Fibroblast of villous mesenchyme (primary cell): ENCODE measurements at regions not wholly inside any gene's neighbourhood (a gene's known extent, or its start where the extent isn't known, plus 50 kb on each side); places are given as distances from the start of the nearest gene placed in this dataset.

ENCODE experiments used
- DNase-seq: peaks from one replicate; pipeline ENCODE4 v3.0.0-alpha.2; 2010; ENCODE audit warnings: low read depth
- H3K4me3 ChIP-seq: 2 replicates; pipeline ENCODE4 v1.5.1; 2011; ENCODE audit warnings: low read depth, mild to moderate bottlenecking, low read length
- TF ChIP-seq, protein P1 (sequence below): IDR thresholded peaks from 2 replicates; pipeline ENCODE4 v1.5.1; 2012; ENCODE audit warnings: low read depth, mild to moderate bottlenecking, low read length; ENCODE audit not compliant: insufficient read depth

DNA sequence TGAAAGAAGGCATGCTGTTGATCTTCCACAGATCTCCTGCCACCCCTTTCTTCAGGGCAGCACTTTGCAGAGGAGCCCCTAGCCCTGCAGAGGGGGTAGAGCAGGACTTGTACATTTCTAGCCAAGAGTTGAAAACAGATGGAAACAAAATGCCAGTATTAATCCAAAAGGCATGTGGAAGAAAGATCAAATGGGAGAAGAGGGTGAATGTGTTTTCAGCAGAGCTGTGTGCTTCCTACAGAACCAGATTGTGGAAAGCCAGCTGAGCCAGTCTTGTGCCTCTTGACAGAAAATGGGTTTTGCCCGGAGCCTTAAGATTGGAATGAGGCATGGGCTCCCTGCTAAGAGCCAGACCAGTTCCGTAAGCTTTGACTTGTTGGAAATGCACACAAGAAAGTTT, 105.2 kb upstream of the TSPAN2 start:
- TF ChIP-seq, protein P1, sequence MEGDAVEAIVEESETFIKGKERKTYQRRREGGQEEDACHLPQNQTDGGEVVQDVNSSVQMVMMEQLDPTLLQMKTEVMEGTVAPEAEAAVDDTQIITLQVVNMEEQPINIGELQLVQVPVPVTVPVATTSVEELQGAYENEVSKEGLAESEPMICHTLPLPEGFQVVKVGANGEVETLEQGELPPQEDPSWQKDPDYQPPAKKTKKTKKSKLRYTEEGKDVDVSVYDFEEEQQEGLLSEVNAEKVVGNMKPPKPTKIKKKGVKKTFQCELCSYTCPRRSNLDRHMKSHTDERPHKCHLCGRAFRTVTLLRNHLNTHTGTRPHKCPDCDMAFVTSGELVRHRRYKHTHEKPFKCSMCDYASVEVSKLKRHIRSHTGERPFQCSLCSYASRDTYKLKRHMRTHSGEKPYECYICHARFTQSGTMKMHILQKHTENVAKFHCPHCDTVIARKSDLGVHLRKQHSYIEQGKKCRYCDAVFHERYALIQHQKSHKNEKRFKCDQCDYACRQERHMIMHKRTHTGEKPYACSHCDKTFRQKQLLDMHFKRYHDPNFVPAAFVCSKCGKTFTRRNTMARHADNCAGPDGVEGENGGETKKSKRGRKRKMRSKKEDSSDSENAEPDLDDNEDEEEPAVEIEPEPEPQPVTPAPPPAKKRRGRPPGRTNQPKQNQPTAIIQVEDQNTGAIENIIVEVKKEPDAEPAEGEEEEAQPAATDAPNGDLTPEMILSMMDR, result no peak
- no peak for DNase-seq
- no peak overlapping the region for H3K4me3 ChIP-seq

DNA sequence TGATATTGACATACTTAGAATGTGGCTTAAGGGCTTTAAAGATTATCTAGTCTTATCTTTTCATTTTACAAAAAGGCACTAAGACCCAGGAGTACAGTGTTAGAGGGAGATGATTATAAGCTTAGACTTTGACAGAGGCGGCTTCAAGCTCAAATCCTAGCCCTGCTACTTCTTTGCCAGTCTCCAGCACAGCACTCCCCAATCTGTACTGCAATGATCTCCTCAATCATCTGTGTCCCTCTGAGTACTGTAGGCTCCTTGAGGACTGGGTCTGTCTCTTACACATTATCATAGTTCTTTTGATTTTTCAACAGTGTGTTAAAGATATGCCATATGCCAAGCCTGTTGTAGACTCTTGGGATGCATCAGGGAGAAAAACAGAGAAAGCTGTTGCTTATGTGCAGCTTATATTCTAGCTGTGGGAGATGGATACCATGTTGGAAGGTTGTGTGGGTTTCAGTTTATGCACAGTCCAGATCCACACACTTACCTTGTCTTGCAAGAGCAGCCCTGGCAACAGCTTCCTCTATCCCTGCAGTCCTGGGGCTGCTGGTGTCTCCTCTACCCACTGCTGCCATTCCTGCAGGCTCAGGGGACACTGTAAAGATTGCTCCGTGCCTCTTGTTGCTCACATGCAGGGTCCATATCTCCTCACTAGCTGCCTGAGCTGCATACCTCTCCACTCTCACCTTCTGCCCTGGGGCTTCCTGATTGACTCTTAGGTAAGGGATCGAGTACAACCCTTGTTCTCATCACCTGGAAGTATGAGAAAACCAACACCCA, 103.9 kb upstream of the TSPAN2 start:
- TF ChIP-seq, protein P1, result no peak
- DNase-seq, result no peak
- no peak overlapping the region for H3K4me3 ChIP-seq

DNA sequence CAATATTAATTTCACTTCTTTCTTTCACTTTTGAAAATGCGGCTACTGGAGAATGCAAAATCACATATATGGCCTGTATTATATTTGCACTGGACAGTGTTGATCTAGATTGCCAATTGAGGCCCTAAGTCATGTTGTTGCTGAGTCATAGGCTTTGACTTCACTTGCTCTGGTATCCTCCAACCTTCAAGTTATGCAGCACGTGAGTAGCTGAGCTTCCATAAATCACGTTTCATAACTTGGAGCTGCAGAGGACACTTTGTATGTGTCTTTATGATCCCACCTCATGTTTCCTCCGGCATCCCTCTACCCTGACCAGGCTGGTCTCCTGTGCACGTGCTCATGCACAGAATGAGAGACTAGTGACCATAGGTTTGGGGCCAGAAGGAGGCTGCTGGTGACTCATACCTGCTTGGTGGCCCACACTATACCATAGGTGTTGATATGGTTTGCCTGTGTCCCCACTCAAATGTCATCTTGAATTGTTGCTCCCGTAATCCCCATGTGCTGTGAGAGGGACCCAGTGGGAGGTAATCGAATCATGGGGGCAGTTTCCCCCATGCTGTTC, 103.0 kb upstream of the TSPAN2 start:
- DNase-seq, result no peak
- H3K4me3 ChIP-seq, result no peak overlapping the region
- TF ChIP-seq, protein P1, result no peak

DNA sequence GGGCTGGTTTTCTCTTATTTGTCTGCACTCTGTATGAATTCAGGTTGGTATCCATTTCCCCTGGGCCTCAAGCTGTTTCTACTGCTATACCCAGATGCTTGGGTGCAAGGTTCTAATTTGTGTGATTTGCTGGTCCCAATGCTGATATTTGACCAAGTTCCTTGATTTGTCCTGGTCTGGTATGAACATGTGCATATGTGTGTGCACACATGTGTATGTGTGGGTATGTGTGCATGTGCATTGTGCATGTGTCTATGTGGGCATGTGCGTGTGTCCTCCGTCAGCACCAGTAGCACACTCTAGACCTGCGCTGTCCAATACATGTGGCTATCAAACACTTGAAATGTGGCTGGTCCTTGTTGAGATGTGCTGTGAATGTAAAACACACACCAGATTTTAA, 102.4 kb upstream of the TSPAN2 start:
- no peak for DNase-seq
- TF ChIP-seq, protein P1, result no peak
- no peak overlapping the region for H3K4me3 ChIP-seq

DNA sequence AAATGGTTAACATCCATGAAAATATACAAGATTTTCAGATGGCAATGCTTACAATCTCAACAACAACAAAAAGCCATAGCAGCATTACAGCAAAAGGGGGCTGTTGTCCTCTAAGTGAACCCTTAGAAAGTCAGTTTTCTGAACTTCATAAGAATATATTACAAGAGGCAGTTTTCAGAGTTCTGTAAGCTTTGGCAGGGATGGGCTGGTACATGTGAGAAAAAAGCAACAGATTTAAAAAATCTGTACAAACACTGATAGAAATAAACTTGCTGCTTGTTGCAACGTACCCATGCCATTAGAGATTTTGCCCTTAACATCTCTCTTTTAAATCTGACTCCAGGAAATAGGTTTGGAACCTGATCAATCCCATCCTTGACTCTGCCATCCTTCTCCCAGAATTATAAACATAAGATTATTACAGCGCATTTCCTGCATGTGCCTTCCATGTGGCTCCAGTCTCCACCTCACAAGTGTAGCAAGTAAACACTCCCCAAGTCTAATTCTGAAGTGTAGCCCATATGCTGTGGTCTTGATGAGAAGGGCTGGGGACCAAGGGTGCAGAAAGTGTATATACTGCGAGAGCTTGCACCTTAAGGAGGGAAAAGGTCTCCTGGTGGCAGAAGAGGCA, 101.4 kb upstream of the TSPAN2 start:
- peak; percentile 51 for DNase-seq
- TF ChIP-seq, protein P1, result no peak

DNA sequence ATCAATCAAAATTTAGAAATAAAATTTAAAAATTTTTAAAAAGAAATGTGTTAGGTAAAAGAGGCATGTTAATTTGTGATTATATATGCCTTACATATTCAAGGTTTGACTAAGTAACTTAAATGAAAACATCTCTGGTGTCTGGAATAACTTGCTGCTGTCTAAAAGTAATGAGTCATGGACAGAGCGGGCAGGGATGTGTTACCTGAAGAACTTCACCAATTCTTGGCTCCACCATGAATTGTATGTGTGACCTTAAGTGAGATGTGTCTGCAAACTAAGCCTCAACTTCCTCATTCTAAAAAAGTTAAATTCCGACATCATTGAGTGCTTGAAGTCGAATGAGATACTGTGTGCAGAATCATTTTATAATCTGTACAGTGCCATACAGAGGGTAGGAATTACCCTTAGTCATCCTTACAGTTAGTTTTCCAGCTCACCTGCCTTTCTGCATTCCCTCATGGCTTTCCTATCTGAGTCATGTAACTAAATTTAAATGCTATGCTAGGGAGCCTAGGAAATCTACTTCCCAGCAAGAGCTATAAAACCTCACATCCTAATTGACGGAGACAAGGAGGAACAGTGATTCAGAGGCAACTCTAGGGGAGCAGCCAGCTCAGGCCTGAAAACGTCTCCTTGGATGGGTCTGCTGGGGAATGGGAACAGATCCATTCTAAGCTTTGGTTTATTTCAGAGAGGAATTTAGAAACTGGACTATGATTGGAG, 100.7 kb upstream of the TSPAN2 start:
- TF ChIP-seq, protein P1, result no peak
- H3K4me3 ChIP-seq, result no peak overlapping the region
- DNase-seq, result peak; percentile 77

More for the DNA sequence above, 101.4 kb upstream of the TSPAN2 start:
- no peak overlapping the region for H3K4me3 ChIP-seq
